UCSD-AML1 (cell line): ENCODE measurements at regions not wholly inside any gene's neighbourhood (a gene's known extent, or its start where the extent isn't known, plus 50 kb on each side); places are given as distances from the start of the nearest gene placed in this dataset.
"Not testable (repeated sequence)": the region's sequence is repeated elsewhere in the genome, so short reads cannot be mapped to it uniquely, and the experiment has no call there.

Experiments used
- DNase-seq: peaks from one replicate; lab custom pipeline; 2025; ENCODE audit not compliant: unreplicated experiment; lab: John Stamatoyannopoulos, UW

DNA sequence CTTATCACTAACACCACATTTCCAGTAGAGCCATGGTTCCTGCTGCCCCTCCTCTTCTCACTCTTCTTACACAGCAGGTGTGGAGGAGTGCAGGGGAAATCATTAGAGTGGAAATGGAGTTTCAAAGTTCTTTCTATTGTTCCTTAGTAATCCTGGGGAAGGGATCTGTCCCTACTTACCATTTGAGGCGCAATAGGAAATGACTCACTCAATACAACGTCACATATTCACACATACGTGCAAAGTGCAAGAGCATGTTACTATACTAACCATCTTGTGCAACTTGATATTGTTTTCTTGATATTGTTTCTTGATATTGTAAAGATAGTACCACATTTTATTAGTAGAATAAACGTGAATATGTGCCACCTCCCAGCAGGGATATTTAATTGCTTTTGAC lies 1010.2 kb downstream of the DNAJB9 start:
- DNase-seq = no peak

DNA sequence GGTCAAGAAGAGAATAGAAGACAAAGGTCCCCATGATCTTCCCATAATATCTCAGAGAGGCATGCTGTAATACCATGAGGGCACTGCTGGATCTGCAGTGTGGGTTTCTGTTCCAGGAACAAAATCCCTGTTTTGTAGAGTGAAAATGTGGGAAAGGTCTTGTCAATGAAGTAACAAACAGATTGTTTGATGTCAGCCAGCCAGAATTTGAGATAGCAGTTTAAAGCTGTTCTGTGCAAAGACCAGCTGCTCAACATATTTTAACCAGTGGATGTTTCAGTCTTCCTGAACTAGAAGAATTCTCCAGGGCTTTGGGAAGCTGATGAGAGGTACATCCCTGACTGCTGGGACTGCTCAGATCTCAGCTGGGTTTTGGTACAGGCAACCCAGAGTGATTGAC lies 1012.5 kb downstream of the DNAJB9 start:
- DNase-seq = no peak

DNA sequence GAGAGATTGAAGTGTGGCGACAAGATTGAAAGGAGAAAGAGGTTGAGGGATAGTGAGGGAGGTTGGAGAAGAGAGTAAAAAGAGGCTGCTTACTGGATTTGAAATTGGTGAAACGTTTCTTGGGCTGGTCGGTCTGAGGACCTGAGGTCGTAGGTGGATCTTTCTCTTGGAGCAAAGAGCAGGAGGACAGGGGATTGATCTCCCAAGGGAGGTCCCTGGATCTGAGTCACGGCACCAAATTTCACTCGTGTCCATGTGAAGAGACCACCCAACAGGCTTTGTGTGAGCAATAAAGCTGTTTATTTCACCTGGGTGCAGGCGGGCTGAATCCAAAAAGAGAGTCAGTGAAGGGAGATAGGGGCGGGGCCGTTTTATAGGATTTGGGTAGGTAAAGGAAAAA lies 1027.3 kb downstream of the DNAJB9 start:
- not testable (repeated sequence) for DNase-seq

DNA sequence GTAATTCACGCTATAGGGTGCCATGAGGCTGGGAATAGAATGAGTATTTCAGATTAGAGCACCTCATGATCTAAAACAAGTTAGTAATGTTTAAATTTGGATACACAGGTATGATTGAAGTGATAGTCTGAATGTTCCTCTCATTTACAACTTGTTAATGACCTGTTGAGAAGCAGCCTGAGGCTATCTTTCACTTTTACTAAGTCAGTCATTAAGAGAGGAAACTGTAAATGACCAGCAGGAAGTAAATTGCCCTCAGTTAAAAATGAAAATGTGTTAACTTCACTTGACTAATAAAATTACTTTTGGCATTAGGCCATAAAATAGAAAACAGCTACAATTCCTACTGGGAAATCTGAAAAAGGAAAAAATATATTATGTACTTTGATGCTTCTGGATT lies 1042.0 kb downstream of the DNAJB9 start:
- DNase-seq = no peak

DNA sequence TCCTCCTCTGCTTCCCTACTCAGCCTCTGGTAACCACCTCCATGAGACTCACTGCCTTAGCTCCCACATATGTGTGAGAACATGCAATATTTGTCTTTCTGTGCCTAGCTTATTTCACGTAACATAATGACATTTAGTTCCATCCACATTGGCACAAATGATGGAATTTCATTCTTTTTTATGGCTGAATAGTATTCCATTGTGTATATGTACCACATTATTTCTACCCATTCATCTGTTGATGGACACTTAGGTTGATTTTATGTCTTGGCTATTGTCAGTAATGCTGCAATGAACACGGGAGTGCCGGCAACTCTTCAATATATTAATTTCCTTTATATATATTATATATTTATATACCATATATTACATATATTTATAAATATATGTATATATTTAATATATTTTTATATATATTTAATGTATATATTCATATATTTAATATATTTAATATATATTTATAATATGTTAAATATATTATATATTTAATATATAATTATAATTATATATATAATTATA lies 1046.9 kb downstream of the DNAJB9 start:
- DNase-seq = no peak

- no peak for DNase-seq
Observed at GRCh38 chr7:109622320-109622719, 1052.6 kb downstream of the DNAJB9 start.

- DNase-seq = not testable (repeated sequence)
Observed at GRCh38 chr7:109632890-109633289, 1063.2 kb downstream of the DNAJB9 start.

- no peak for DNase-seq
Observed at GRCh38 chr7:109635374-109635773, 1065.7 kb downstream of the DNAJB9 start.

- DNase-seq = no peak
Observed at GRCh38 chr7:109637428-109637990, 1067.8 kb downstream of the DNAJB9 start.

GRCh38 chr7:109638321-109638720 lies 1068.6 kb downstream of the DNAJB9 start:
- no peak for DNase-seq

DNA sequence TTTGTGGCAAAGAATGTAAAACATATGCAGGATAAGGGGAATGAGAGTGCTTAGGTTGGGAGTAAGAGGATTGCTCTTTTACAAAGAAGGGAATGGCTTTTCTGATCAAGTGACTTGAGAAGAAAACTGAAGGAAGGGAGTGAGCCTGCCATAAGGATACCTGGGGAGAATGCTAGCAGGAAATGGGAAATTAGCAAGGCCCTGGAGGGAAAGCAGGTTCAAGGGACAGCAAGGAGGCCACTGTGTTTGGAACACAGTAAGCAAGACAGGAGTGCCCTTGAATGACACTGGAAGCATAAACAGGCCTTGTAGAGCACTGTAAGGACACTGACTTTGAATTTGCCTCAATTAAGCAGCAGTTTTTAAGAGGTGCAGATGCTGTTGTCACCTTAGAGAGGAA lies 1069.9 kb downstream of the DNAJB9 start:
- DNase-seq = no peak

DNA sequence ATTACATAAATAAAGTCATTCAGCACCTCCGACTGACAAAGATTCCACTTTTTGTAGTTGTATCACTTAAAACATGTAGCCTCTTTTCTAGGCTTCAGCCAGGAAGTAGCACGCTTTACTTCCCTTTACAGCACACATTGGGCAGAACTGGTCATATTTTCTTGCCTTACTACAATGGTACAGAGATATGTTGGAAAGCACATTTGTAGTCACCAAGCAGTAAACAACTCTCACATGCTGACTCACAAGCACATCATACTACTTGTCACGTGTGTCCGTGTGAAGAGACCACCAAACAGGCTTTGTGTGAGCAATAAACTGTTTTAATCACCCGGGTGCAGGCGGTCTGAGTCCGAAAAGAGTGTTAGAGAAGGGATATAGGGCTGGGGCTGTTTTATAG lies 1071.8 kb downstream of the DNAJB9 start:
- no peak for DNase-seq

- no peak for DNase-seq
Observed at GRCh38 chr7:109646124-109646523, 1076.5 kb downstream of the DNAJB9 start.

GRCh38 chr7:109646594-109646993 lies 1076.9 kb downstream of the DNAJB9 start:
- not testable (repeated sequence) for DNase-seq

- not testable (repeated sequence) for DNase-seq
Observed at GRCh38 chr7:109647263-109647662, 1077.6 kb downstream of the DNAJB9 start.

GRCh38 chr7:109659261-109659660 lies 1089.6 kb downstream of the DNAJB9 start:
- no peak for DNase-seq

DNA sequence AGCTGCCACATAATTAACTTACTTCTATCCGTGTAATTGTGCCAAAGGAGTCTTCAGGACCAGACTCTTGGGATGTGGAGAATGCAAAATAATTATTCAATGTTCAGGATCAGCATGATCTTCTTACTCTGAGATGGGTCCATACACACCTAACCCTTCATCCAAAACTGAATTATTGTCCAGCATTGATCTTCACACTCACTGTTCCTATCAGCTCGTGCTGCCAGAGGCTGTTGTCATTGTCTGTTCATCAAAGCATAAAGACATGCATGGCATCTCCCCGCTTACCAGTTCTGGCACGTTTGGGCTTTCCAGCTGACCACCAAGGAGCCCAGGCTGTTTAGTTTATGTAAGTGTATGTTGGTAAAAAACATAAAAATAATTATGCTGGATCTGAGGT lies 1090.7 kb downstream of the DNAJB9 start:
- no peak for DNase-seq

- no peak for DNase-seq
Observed at GRCh38 chr7:109663806-109664205, 1094.1 kb downstream of the DNAJB9 start.

GRCh38 chr7:109687269-109687668 lies 1117.6 kb downstream of the DNAJB9 start:
- DNase-seq = not testable (repeated sequence)

- DNase-seq = not testable (repeated sequence)
Observed at GRCh38 chr7:109692613-109693012, 1122.9 kb downstream of the DNAJB9 start.

- DNase-seq = no peak
Observed at GRCh38 chr7:109694149-109695071, 1124.7 kb downstream of the DNAJB9 start.

GRCh38 chr7:109695419-109695818 lies 1125.7 kb downstream of the DNAJB9 start:
- no peak for DNase-seq
